ENCODE measurements at regions not wholly inside any gene's neighbourhood (a gene's known extent, or its start where the extent isn't known, plus 50 kb on each side); places are given as distances from the start of the nearest gene placed in this dataset.
"Not testable (repeated sequence)": the region's sequence is repeated elsewhere in the genome, so short reads cannot be mapped to it uniquely, and the experiment has no call there.

- H3K4me3 ChIP-seq: no peak overlapping the region
- no peak for ATAC-seq
- no peak for DNase-seq
- intact Hi-C loops (cut with DNase I): no loop called here
- peaks cover 0 to 51% (median 11%) of the 10 kb centered on the region in 9 donors for H3K27me3 ChIP-seq
- H3K36me3 ChIP-seq: no peaks in the 10 kb centered on the region
- peaks cover 0 to 2% (median 0%) of the 10 kb centered on the region in 12 donors for H3K9me3 ChIP-seq
- 73 to 79% (median 74%) methylated on average over 14 to 29 of the region's 29 CpGs for WGBS, 4 donors
- H3K4me1 ChIP-seq: no peaks in the 10 kb centered on the region
- no peak overlapping the region for H3K27ac ChIP-seq
- TF ChIP-seq, protein P1, sequence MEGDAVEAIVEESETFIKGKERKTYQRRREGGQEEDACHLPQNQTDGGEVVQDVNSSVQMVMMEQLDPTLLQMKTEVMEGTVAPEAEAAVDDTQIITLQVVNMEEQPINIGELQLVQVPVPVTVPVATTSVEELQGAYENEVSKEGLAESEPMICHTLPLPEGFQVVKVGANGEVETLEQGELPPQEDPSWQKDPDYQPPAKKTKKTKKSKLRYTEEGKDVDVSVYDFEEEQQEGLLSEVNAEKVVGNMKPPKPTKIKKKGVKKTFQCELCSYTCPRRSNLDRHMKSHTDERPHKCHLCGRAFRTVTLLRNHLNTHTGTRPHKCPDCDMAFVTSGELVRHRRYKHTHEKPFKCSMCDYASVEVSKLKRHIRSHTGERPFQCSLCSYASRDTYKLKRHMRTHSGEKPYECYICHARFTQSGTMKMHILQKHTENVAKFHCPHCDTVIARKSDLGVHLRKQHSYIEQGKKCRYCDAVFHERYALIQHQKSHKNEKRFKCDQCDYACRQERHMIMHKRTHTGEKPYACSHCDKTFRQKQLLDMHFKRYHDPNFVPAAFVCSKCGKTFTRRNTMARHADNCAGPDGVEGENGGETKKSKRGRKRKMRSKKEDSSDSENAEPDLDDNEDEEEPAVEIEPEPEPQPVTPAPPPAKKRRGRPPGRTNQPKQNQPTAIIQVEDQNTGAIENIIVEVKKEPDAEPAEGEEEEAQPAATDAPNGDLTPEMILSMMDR (IDR thresholded peaks at IDR 0.05): no peak
- TF ChIP-seq POLR2A (IDR thresholded peaks at IDR 0.05): no peak
These were observed 245.0 kb upstream of the B3GAT1 start for GRCh38 chr11:134656861-134657540.

DNA sequence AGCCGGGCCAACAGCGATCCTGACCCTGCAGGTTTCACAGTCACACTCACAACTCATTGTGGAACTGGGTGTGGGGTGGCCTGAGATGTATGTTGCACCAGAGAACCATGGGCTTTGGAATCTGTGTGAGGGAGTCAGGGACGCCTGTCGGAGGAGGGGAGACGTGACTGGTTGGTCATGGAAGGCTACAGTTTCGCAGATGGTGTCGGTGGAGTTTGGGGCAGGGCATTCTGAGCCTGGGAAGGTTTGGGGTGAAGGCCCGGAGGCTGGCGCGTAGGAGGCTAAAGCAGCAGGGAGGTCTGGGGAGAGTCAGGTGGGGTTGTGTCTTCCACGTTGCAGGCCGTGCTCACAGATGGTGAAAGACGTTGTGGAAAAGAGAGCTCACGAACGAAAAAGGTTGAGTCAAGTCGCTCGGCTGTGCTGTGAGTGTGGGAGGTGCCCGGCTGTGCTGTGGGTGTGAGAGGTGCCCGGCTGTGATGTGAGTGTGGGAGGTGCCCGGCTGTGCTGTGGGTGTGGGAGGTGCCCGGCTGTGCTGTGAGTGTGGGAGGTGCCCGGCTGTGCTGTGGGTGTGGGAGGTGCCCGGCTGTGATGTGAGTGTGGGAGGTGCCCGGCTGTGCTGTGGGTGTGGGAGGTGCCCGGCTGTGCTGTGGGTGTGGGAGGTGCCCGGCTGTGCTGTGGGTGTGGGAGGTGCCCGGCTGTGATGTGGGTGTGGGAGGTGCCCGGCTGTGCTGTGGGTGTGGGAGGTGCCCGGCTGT, 244.2 kb upstream of the B3GAT1 start:
- H3K9me3 ChIP-seq; ATAC-seq; H3K4me3 ChIP-seq; H3K4me1 ChIP-seq; H3K36me3 ChIP-seq; DNase-seq; intact Hi-C loops (cut with DNase I); H3K27ac ChIP-seq: not testable (repeated sequence)
- 87 to 90% (median 89%) methylated on average over 29 of the region's 29 CpGs for WGBS, 4 donors
- H3K27me3 ChIP-seq: peaks cover 0 to 57% (median 12%) of the 10 kb centered on the region in 9 donors

DNA sequence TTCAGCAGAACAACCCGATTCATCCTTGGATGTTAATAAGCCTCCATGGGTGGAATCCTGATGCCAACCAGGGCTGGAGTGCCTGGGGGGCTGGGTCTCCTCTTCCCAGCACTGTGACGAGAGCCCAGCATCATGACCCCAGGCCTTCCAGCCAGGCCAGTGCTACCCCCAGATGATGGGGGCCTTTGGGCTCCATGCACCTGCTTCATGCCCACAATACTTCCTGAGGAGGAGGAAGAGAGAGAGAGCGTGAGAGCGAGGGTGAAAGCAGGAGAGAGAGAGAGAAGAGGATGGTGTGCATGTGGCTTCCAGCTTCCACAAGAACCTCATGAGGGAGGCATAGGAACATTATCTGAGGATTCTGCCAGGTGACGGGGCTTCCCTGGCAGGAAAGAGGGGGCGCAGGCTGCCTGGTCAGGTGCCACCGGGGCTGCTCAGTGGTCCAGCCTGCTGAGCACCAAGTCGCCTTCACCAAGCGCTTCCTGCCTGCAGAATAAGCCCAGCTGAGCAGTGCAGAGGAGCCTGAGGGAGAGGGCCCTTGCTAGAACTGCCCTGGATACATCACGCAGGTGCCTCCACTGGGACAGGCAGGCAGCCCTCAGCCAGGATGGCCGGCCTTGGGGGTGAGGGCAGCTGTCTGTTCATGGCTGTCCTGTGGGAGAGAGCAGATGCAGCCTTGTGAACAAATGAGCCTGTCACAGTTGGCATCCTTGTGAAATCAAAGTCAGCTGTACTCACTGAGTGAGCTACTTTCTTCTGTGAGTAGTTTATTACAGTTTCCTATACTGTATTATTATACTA, 243.3 kb upstream of the B3GAT1 start:
- TF ChIP-seq POLR2A (IDR thresholded peaks at IDR 0.05): no peak
- TF ChIP-seq, protein P1 (IDR thresholded peaks at IDR 0.05): no peak
- H3K36me3 ChIP-seq: no peaks in the 10 kb centered on the region
- H3K9me3 ChIP-seq: peaks cover 0 to 2% (median 0%) of the 10 kb centered on the region in 12 donors
- ATAC-seq: no peak
- no peaks in the 10 kb centered on the region for H3K4me1 ChIP-seq
- peaks cover 0 to 60% (median 12%) of the 10 kb centered on the region in 9 donors for H3K27me3 ChIP-seq
- H3K27ac ChIP-seq: no peak overlapping the region
- H3K4me3 ChIP-seq: no peak overlapping the region
- intact Hi-C loops (cut with DNase I): no loop called here
- WGBS, 4 donors: 78 to 84% (median 80%) methylated on average over 11 of the region's 11 CpGs
- peak in 2 of 5 donors; percentile 4 for DNase-seq

- peak in 1 of 5 donors; percentile 11 for DNase-seq
- intact Hi-C loops (cut with DNase I): no loop called here
- Histone ChIP-seq H3K4me1 (no peaks in the 10 kb centered on the region), H3K36me3 (no peaks in the 10 kb centered on the region), H3K9me3 (no peaks in the 10 kb centered on the region), H3K27ac (no peak overlapping the region), H3K27me3 (peaks cover 0 to 65% (median 18%) of the 10 kb centered on the region in 9 donors), H3K4me3 (no peak overlapping the region)
- TF ChIP-seq, protein P1 (IDR thresholded peaks at IDR 0.05): no peak
- no peak for TF ChIP-seq POLR2A (IDR thresholded peaks at IDR 0.05)
- WGBS, 4 donors: 70 to 80% (median 75%) methylated on average over 20 of the region's 20 CpGs
- ATAC-seq: no peak
These were observed 242.3 kb upstream of the B3GAT1 start for GRCh38 chr11:134654161-134654915.

All from heart left ventricle (tissue), 16 donors.